Upper lobe of right lung (tissue), 1 donor: ENCODE measurements at regions not wholly inside any gene's neighbourhood (a gene's known extent, or its start where the extent isn't known, plus 50 kb on each side); places are given as distances from the start of the nearest gene placed in this dataset.

ENCODE experiments used
- ATAC-seq: fragments of 200-7000 bp; cut with Tn5 transposase; one replicate; pipeline ENCODE4 v1.9.1; 2020; ENCODE audit warnings: mild to moderate bottlenecking, moderate library complexity
- DNase-seq: peaks from one replicate; pipeline ENCODE4 v3.0.0-alpha.2; 2020
- H3K27ac ChIP-seq: fragments of 200-600 bp; one replicate; pipeline ENCODE4 v1.8.0; 2022
- H3K27me3 ChIP-seq: fragments of 200-600 bp; one replicate; pipeline ENCODE4 v1.8.0; 2022; ENCODE audit warnings: mild to moderate bottlenecking
- H3K36me3 ChIP-seq: fragments of 200-600 bp; one replicate; pipeline ENCODE4 v1.8.0; 2022
- H3K4me1 ChIP-seq: fragments of 200-600 bp; one replicate; pipeline ENCODE4 v1.8.0; 2022
- H3K4me3 ChIP-seq: fragments of 200-600 bp; one replicate; pipeline ENCODE4 v1.8.0; 2022; ENCODE audit warnings: mild to moderate bottlenecking
- H3K9me3 ChIP-seq: fragments of 200-600 bp; one replicate; pipeline ENCODE4 v1.8.0; 2022
- intact Hi-C: fragments of 100-400 bp; cut with DNase I; formaldehyde crosslinking; loops from one replicate; pipeline ENCODE4 v1.11.0; 2022
- TF ChIP-seq, protein P1 (sequence below): fragments of 200-600 bp; IDR thresholded peaks from one replicate; pipeline ENCODE4 v1.8.0; 2022; ENCODE audit warnings: antibody characterized with exemption
- donor health status: DM: no; HTN: yes; CAD: no; lungs with severe emphysema.

DNA sequence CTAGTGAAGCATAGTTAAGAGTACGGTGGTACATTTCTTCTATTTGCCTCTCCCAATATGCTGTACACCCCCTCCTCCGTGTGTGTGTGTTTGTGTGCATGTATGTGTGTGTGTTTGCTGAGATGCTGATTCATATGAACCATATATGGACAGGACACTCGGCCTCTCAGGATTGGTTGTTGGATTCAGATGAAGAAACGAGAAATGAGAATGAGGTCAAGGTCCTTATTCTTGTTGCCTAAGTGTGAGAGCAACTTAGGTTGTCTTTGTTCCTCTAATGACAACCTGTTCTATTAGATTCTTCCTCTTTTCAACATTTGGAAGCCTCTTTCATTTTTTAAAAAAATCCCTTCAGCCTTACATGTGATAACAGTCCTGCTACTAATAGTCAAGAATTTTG, 1387.6 kb downstream of the STIM2 start:
- no peak overlapping the region for H3K27ac ChIP-seq
- TF ChIP-seq, protein P1, sequence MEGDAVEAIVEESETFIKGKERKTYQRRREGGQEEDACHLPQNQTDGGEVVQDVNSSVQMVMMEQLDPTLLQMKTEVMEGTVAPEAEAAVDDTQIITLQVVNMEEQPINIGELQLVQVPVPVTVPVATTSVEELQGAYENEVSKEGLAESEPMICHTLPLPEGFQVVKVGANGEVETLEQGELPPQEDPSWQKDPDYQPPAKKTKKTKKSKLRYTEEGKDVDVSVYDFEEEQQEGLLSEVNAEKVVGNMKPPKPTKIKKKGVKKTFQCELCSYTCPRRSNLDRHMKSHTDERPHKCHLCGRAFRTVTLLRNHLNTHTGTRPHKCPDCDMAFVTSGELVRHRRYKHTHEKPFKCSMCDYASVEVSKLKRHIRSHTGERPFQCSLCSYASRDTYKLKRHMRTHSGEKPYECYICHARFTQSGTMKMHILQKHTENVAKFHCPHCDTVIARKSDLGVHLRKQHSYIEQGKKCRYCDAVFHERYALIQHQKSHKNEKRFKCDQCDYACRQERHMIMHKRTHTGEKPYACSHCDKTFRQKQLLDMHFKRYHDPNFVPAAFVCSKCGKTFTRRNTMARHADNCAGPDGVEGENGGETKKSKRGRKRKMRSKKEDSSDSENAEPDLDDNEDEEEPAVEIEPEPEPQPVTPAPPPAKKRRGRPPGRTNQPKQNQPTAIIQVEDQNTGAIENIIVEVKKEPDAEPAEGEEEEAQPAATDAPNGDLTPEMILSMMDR: no peak
- no peaks in the 10 kb centered on the region for H3K27me3 ChIP-seq
- DNase-seq (no peak), ATAC-seq (no peak)
- no peak overlapping the region for H3K4me3 ChIP-seq
- H3K4me1 ChIP-seq: no peaks in the 10 kb centered on the region
- intact Hi-C loops: no loop called here
- H3K9me3 ChIP-seq: no peaks in the 10 kb centered on the region
- no peaks in the 10 kb centered on the region for H3K36me3 ChIP-seq

DNA sequence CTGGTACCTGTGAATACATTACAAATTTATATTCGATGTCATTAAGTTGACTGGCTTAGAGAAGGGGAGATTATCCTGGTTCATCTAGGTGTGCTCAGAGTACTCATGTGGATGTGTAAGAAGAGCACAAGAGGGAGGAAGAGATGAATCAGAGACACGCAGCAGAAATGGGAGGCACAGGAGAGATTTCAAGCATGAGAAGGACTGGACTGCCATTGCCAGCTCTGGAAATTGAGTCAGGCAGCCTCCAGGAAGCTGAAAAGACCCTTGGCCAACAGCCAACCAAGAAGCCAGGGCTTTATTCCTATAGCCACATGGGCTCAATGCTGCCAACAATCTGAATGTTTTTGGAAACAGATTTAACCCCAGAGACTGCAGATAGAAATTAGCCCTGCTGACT, 1390.0 kb downstream of the STIM2 start:
- Histone ChIP-seq H3K9me3 (no peaks in the 10 kb centered on the region), H3K36me3 (no peaks in the 10 kb centered on the region), H3K4me1 (no peaks in the 10 kb centered on the region), H3K4me3 (no peak overlapping the region), H3K27ac (no peak overlapping the region), H3K27me3 (no peaks in the 10 kb centered on the region)
- no peak for DNase-seq
- intact Hi-C loops: no loop called here
- ATAC-seq: no peak
- TF ChIP-seq, protein P1: no peak

DNA sequence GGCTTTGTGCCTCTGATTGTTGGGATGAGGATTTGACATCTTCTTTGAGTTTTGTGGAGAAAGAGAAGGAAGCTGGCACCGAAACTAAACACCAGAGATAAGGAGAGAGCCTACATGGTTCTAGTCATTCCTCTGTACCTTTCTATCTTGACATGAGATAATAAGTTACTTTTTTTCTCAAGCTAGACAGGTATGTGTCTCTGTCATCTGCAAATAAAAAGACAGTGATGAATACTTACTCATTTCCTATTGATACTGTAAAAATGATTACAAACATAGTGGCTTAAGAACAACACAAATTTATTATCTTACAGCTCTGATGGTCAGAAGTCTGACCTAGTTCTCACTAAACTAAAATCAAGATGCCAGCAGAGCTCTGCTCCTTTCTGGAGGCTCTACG, 1391.2 kb downstream of the STIM2 start:
- H3K27ac ChIP-seq: no peak overlapping the region
- H3K9me3 ChIP-seq: no peaks in the 10 kb centered on the region
- no peaks in the 10 kb centered on the region for H3K36me3 ChIP-seq
- H3K27me3 ChIP-seq: no peaks in the 10 kb centered on the region
- DNase-seq: no peak
- intact Hi-C loops: no loop called here
- TF ChIP-seq, protein P1: no peak
- no peaks in the 10 kb centered on the region for H3K4me1 ChIP-seq
- no peak for ATAC-seq
- H3K4me3 ChIP-seq: no peak overlapping the region

DNA sequence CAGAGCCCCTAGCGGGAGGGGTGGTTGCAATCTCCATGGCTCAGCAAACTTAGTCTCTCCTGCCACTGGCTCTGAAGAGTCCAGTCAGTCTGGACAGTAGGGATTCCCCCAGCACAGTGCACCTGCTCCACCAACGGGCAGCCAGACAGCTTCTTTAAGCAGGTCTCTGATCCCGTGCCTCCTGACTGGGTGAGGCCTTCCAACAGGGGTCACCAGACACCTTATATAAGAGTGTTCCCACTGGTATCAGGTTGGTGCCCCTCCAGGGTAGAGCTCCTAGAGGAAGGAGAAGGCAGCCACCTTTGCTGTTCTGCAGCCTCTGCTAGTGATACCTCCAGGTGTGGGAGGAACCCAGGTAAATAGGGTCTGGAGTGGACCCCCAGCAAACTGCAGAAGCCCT, 1393.4 kb downstream of the STIM2 start:
- Histone ChIP-seq H3K4me1 (no peaks in the 10 kb centered on the region), H3K27me3 (no peaks in the 10 kb centered on the region), H3K36me3 (no peaks in the 10 kb centered on the region), H3K27ac (no peak overlapping the region), H3K4me3 (no peak overlapping the region), H3K9me3 (no peaks in the 10 kb centered on the region)
- TF ChIP-seq, protein P1: no peak
- peak; percentile 29 for DNase-seq
- intact Hi-C loops: no loop called here
- no peak for ATAC-seq

DNA sequence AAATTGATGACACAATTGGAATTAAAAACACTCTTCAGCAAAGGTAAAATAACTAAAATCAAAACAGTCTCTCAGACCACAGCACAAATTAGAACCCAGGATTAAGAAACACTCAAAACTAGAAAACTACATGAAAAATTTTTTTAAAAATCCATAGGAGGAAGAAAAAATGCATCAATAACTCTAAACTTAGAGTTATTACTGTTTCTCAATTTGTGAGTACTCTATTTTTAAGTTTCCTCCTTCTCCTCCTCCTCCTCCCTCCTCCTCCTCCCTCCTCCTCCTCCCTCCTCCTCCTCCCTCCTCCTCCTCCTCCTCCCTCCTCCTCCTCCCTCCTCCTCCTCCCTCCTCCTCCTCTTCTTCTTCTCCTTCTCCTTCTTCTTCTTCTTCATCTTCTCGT, 1395.7 kb downstream of the STIM2 start:
- no peaks in the 10 kb centered on the region for H3K9me3 ChIP-seq
- no peaks in the 10 kb centered on the region for H3K4me1 ChIP-seq
- ATAC-seq: no peak
- no peak for DNase-seq
- intact Hi-C loops: no loop called here
- H3K27ac ChIP-seq: no peak overlapping the region
- TF ChIP-seq, protein P1: no peak
- no peak overlapping the region for H3K4me3 ChIP-seq
- H3K36me3 ChIP-seq: no peaks in the 10 kb centered on the region
- H3K27me3 ChIP-seq: no peaks in the 10 kb centered on the region

DNA sequence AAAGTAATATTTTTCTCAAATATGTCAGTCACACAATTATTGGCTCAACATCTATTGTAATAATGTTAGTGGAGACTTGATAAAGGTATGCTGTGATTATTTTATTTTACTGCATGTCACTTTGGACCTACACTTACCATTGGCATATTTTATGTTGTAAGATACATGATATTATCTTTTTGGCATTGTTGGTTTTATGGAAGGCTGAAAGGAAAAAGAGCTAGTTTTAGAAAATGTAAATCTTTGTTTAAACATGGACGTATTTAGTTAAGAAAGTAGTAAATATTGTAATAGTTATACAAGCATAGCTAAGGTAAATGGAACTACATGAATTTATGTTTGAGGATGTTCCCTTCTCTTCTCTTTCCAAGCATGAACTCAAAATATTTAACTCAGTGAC, 1399.3 kb downstream of the STIM2 start:
- H3K4me1 ChIP-seq: no peaks in the 10 kb centered on the region
- H3K36me3 ChIP-seq: no peaks in the 10 kb centered on the region
- H3K27me3 ChIP-seq: no peaks in the 10 kb centered on the region
- no peak overlapping the region for H3K4me3 ChIP-seq
- no peak overlapping the region for H3K27ac ChIP-seq
- TF ChIP-seq, protein P1: no peak
- DNase-seq: no peak
- ATAC-seq: no peak
- no peaks in the 10 kb centered on the region for H3K9me3 ChIP-seq
- intact Hi-C loops: no loop called here
